HG02938 (cell line): ENCODE measurements at regions not wholly inside any gene's neighbourhood (a gene's known extent, or its start where the extent isn't known, plus 50 kb on each side); places are given as distances from the start of the nearest gene placed in this dataset.
A peak's percentile ranks its signal among the peaks of the same experiment; 100 is the strongest.

Experiments used
- ATAC-seq: cut with Tn5 transposase; IDR thresholded peaks from one replicate; pipeline ENCODE4 v1.9.1; 2021; ENCODE audit warnings: mild to moderate bottlenecking, moderate library complexity; ENCODE audit not compliant: unreplicated experiment

DNA sequence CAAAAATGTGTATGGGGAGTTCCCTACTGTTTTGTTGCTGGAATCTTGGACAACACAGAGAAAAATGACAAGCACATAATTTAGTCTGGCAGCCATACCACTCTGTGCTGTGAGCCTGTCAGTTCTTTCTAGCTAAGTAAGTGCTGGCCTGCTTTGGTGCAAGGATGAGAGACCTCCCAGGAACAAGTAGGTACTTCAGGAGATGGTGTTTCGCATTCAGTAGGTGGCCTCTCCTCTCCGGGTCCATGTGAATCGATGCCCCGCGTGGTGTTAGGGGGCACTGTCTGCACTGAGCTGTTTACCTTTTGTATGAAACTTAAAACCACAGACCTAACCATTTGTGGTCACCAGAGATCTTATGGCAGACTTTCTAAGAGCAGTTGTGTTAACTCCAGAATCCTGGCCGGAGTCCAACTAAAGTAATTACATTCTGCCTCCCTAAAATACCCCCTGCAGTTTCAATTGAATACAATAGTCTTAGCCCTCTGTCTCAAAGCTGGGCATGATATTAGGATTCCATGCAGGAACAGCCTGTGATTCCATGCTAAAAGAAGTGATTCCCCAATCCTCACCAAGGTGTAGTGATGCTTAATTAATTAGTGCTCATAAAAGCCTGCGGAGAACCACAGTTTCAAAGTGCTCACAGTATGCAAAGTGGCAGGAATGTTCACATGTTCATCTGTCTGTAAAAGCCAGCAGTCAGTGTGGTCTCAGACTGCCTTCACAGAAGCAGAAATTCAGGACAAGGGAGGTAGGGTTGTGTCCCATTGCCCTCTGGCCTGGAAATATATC, 64.2 kb downstream of the LLPH start:
- ATAC-seq: peak; percentile 75

DNA sequence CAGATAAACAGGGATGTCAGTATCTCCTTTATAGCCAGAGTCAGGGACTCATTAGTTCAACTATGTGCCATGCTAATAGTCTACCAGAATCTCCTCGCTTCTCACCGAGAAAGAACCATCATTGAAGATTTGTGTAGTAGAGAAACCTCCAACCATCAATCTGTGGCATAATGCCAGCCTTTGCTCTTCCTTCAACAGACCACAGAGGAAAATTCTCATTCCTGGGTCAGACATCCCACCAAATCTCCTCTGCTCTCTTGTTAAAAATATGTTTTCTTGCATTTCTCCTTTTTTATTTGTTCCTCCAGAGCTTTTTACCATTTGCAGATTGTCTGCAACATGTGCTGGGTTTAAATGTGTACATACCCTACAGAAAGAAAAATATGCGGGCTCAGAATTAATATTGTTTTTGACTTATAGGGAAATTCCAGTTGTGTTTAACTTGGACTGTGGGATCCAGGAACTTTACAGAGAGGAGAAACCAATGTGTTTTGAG, 64.9 kb downstream of the LLPH start:
- no peak for ATAC-seq

DNA sequence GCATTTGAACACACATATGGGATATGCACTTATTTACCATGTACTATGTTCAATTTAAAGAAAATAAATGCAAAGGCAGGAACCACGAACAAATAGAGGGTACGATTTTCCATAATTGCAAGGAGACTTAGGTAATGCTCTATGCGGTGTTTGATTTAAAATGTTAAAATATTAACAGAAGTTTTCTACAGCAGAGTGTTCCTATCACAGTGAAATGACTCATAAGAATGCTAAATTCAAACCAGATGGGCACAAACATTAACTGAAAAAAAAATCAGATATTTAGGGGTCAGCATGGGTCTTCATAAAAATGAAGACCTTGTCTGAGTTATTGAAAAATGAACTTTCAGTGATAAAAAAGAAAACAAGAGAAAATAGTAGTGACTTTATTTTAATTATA, 65.4 kb downstream of the LLPH start:
- ATAC-seq: no peak

DNA sequence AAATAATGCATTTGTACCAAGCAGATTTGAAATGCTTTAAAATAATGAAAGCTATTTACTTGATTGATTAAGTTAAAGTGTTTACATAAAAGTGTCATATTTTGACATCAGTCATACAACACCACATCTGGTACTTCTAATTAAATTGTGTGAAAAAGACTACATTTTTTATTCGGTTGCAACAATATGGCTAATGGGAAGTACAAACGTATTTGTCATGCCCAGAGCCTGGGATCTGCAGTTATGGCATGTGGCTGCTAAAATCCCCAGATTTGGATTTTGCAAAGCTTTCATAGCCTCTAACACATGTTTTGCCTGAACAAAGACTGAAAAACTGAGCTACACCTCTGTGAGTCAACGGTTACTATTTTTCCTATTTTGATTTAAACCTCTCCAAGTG, 66.6 kb downstream of the LLPH start:
- no peak for ATAC-seq

DNA sequence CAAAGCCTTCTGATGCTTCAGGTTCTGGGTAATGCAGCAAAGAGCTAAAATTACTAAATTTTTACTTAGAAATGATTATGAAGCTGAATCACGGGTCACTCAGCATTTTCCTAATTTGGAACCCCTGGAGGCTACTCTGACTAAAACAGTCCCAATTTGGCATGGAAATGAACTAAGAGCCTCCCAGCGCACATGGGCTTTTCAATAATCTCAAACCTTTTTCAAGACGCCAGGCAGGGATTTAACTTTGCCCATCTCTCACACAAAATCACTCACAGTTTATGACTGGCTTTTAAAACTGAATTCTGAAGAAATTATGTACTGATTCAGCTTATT, 68.3 kb downstream of the LLPH start:
- no peak for ATAC-seq

DNA sequence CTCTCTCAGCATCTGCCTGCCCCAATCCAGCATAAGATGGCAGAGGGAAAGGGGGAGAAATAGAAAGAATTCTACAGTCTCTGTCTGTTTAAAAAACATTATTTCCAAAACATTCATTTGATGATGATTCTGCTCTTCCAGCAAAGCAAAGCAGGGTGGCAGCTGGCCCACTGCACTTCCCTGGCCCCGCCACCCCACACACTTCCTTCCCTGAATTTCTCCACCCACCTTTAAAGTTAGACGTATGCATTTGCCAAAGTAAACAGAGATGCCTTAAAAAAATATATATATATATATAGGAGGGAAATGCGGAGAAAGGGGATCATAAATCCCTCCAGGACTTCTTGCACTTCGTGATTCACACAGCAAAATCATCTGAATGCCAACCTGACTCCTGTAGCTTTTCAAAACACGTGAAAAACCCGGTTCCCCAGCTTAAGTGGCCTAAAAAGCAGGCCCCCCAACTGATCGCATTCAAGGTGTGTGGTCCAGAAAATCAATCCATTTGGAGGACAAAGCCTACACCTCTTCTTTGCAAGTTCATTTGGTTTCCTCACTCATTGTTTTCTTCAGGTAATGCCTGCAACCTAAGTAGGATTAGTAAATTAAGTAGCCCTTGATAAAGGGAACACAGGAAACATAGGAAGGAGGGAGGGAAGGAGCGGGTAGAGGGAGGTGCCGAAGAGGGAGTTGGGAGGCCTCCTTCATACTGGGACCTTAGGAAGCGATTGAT, 68.8 kb downstream of the LLPH start:
- no peak for ATAC-seq

DNA sequence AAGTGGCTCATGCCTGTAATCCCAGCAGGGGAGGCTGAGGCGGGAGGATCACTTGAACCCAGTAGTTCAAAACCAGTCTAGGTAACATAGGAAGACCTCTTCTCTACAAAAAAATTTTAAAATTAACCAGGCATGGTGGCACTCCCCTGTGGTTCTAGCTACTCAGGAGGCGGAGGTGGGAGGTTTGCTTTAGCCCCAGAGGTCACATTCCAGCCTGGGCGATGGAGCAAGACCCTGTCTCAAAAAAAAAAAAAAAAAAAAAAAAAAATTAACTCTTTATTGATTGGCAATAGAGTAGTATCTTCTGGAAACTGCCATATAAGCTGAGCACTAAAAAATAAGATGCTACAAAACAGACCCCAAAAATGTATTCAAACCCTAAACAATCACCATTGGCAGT, 69.5 kb downstream of the LLPH start:
- no peak for ATAC-seq

DNA sequence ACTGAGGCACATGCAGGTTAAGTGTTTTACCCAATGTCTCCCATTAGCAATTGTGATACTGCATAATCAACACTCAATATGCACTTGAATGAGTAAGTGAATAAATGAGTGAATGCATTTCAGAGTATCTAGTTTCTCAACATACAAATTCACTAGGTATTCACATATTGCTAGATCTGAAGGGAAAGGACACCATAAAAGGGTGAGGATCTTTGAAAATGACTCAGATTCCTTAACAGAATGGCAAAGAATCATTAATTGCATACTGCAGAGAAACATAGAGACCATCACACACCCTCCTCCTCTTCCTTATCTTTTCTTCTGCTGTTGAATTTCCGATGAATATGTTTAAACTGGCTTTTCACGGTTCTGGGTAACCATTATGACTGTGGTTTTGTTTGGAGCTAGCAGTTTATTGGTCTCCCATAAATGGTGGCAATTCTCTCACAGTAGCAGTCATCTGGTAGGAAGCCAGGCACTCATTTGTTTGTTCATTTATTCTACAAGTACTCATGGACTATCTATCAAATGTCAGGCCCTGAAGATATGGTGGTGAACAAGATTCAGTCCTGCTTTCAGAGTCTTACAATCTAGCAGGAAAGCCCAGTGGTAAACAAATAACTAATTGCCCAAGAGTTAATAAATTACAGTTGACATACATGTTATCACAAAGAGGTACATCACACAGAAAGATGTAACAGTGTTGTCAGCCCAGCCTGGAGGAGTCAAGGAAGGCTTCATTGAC, 70.2 kb downstream of the LLPH start:
- ATAC-seq: no peak

DNA sequence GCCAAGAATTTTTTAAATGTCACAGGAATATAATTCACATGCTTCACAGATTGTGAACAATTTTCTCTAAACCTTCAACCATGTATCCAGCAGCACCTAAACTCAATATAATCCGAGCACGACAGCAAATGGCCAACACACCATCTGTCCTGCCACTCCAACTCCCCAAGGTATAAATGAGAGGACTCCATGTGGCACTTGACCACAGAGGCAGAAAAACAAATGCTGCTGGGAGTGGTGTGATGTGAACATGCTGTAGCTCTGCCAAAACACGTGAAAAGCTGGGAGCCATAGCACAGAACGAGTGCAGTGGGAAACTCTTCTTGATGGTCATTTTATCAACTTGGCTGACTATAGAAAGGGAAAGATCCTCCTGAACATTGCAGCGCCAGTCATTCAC, 70.9 kb downstream of the LLPH start:
- ATAC-seq: no peak

DNA sequence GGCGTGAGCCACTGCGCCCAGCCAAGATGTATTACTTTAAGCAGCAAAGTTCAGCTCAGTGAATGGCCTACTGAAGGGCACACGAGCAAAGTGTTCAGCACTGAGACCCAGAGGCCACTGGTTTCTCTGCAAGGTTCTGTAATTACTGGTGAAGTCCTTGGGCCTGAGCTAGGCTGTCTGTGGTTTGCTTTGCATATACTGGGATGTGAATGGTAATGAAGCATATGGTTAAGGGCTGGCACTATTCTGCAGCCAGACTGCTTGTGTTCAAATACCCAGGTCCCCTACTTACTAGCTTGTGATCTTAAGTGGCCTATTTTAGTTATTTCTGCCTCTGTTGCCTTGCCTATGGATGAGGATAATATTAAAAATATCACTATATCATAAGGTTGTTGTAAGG, 72.0 kb downstream of the LLPH start:
- ATAC-seq: no peak

DNA sequence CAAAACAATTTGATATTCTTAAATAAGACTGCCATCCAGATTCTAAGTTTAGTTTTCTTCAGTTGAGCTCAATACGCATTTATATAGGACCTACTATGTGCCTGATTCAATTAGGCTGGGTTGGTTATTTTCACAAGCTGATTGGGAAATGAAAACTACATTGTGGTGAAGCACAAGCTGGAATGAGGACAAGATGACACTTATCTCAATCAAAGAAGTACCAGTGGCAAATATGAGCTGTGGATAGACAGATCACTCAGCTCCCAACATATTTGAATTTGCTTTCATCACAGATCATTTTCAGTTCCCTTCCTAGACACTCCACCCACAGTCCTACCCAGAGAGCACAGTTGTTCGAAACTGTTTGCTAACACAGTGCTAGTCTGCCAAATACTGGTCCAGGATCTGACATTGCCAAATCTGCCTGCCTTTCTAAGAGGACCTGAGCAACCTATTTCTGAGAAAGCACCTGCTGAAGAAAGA, 74.7 kb downstream of the LLPH start:
- ATAC-seq: peak; percentile 84

DNA sequence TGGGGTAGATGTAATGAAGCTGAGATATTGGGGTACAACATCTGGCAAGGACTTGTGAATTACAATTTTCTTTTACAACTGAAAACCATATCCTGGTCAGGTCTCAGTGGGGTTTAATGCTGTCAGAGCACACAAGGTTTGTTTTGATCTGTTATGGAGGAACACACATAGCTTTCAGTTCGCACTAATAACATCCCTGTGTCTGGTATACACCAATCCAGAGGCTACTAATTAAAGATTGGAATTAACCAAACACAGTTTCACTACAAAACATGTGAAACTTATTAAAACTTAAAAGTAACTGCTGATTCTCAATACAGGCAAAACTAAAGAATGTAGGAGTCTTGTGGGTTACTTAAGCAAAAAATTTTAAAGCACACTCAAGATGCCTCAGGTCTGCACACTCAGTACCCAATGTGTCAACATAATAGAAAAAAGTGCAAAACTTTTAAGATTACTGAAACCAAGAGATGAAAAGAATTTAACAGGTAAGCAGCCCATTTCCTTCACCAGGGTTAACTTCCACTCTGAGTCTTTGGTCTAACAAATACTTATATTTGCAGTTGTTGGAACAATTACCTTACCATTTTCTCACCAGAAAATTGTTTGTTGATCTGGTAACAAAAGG, 77.4 kb downstream of the LLPH start:
- peak; percentile 33 for ATAC-seq

DNA sequence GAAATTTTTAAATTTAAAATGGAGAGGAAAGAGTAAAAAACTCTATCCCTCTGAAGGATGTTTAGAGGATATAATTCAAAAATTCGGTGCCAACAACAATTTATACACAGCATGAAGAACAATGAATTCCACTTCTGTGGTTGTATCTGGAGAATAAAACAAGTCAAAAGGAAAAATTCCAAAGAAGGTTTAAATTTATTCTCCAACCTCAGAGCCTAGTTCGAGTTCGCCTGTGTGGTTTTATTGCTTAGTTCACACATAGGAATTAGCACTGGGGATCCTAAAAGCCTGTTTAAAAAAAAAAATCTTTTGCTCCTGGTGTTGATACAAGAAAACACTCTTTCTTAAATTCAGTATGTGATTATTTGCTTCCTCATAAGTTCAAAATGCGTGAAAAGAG, 79.2 kb downstream of the LLPH start:
- no peak for ATAC-seq

DNA sequence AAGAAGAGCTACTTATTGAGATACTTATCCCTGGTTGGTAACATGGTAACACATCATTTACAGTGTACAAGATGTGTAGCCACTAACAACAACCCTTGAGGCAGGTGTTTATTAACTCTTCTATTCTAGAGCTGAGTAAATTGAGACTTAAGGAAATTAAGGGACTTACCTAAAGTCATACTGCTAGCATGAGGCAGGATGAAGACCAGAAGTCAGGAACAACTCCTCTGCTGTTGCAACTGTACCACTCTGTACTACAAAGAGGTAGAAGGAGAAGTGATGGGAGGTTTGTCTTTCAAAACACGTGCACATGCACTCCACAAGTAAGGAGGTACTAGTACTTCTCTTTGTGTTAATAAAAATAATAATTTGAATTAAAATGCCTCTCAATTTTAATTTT, 79.9 kb downstream of the LLPH start:
- ATAC-seq: peak; percentile 41

DNA sequence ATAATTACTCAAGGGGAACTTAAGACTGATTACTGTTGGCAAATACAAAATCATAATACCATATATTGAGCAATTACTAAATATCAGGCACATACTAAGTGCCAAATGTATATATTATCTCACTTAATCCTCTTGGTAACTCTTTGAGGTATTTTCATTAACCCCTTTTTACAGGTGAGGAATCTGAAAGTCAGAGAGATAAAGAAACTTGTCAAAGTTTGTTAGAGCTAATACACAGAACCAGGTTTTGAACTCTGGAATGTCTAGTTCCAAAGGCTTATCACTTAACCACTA, 80.3 kb downstream of the LLPH start:
- no peak for ATAC-seq

DNA sequence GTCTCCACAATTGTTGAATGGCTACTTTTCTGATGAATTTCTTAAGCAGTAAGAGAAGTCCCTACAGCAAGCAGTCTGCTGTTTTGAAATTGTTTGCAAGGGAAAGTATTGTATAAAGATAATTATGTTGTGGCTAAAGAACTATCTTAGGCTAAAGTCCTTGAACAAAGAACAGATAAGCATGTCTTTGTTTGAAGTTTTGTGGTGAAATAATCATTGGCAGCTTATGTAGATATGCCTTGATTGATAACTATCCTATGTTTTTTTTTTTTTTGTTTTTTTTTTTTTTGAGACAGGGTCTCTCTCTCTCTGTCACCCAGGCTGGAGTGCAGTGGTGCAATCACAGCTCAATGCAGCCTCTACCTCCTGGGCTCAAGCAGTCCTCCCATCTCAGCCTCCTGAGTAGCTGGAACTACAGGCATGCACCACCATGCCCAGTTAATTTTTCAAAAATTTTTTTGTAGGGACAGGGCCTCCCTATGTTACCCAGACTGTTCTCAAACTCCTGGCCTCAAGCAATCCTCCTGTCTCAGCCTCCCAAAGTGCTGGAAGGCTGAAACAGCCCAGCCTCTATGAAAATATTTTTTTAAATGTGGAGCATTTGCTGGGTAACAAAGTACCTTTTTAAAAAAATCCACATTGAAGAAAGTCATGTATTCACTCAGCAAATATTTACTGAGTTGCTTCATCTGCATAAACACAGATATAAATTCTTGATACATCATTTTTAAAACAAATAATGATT, 80.8 kb downstream of the LLPH start:
- ATAC-seq: no peak

DNA sequence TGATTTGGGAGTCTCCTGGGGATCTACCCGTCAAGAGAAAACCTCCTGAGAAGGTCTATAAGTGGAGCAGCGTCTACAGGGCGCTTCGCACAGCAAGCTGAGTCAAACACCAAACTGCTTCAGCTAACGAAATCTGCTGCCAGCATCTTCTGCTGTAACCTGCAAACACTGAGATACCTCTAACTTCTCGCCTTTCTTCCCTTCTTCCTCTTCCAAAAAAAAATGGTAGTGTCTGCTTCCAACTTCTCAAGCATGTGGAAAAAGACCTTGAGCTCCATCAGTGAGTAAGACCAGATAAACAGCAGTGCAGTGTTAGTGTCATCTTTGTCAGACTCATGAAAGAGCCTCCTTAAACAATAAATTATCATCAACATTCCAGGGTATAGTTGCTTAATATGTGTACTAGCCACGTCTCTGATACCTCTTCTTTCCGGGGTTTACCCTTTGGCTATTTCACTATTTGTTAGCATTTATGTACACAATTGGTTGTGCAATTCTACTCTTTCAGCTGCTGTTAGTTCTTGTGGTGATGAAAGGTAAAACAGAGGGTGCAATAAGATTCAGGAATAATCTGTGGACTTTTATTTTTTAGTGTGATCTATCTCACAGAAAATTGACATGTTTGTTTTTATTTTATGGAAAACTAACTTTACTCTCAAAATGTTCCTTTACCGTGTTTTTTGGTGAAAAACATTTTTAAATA, 81.6 kb downstream of the LLPH start:
- no peak for ATAC-seq

DNA sequence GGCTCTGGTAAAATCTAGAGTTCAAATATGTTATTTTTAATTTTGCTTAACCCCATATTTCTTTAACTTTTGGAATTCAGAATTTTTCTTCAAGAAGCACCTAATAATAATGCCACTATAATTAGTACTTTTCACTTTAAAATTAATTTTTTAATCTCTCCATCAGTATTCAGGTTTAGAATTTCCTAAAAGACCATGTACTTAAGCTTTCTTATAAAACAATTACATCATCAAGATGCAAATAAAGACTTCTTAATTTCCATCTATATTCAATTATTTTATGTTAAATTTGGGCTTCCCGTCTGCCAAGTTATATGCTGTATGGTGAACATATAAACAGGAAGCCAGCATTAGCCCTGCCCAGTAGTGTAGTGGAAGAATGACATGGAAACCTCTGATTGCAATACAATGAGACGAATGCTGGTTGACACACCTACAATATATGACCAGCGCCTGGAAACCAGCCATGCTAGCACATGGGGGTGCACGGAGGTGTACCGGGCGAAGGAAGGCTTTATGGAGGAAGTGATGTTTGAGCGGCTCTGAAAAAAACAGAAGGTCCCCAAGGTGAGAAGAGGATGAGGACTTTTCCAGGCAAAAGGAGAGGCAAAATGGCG, 82.2 kb downstream of the LLPH start:
- ATAC-seq: no peak

DNA sequence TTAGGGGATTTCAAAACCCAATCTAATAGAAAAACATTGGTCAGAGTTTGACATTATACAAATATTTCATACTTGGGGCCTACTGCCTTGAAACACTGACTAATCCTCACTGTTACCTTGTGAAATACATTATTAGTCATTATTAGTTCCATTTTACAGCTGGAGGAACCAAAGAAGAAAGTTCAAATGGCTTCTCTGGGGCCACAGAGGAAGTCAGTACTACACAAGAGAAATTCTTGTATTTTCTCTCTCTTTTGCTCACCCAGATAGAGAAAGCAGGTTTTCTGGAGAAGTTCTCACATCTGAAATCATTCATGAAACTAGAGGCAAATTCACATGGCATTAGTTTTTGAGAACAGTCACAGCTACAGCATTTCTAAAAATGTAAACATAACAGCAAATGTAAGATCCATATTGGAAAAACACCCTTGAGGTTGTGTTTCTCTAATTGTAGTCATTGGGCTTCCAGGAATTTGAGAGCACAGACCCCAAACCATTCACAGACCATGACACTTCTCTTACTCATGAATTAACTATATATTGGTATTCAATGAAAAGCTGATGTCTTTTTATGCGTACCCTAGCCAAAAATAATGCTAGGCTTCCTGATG, 83.0 kb downstream of the LLPH start:
- peak; percentile 96 for ATAC-seq
